ENCODE measurements at regions not wholly inside any gene's neighbourhood (a gene's known extent, or its start where the extent isn't known, plus 50 kb on each side); places are given as distances from the start of the nearest gene placed in this dataset.

- TF ChIP-seq, protein P1, sequence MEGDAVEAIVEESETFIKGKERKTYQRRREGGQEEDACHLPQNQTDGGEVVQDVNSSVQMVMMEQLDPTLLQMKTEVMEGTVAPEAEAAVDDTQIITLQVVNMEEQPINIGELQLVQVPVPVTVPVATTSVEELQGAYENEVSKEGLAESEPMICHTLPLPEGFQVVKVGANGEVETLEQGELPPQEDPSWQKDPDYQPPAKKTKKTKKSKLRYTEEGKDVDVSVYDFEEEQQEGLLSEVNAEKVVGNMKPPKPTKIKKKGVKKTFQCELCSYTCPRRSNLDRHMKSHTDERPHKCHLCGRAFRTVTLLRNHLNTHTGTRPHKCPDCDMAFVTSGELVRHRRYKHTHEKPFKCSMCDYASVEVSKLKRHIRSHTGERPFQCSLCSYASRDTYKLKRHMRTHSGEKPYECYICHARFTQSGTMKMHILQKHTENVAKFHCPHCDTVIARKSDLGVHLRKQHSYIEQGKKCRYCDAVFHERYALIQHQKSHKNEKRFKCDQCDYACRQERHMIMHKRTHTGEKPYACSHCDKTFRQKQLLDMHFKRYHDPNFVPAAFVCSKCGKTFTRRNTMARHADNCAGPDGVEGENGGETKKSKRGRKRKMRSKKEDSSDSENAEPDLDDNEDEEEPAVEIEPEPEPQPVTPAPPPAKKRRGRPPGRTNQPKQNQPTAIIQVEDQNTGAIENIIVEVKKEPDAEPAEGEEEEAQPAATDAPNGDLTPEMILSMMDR (conservative IDR thresholded peaks at IDR 0.05 in 1 of 2, IDR thresholded peaks at IDR 0.05 in 1 of 2; ENCODE audit: low read depth in 1 of 2, low read length in 2 of 2) = no peak
- no peak for TF ChIP-seq EZH2 (IDR thresholded peaks at IDR 0.05; ENCODE audit: low read length, missing control alignments)
These were observed 130.3 kb upstream of the RASSF8 start for GRCh38 chr12:25828188-25828587.

All from fibroblast of lung (primary cell).